HG02852 (cell line): ENCODE measurements at regions not wholly inside any gene's neighbourhood (a gene's known extent, or its start where the extent isn't known, plus 50 kb on each side); places are given as distances from the start of the nearest gene placed in this dataset.
"Not testable (repeated sequence)": the region's sequence is repeated elsewhere in the genome, so short reads cannot be mapped to it uniquely, and the experiment has no call there.

ENCODE experiments used
- ATAC-seq: cut with Tn5 transposase; IDR thresholded peaks from one replicate; pipeline ENCODE4 v1.9.1; 2021; ENCODE audit warnings: mild to moderate bottlenecking, moderate library complexity; ENCODE audit not compliant: unreplicated experiment

DNA sequence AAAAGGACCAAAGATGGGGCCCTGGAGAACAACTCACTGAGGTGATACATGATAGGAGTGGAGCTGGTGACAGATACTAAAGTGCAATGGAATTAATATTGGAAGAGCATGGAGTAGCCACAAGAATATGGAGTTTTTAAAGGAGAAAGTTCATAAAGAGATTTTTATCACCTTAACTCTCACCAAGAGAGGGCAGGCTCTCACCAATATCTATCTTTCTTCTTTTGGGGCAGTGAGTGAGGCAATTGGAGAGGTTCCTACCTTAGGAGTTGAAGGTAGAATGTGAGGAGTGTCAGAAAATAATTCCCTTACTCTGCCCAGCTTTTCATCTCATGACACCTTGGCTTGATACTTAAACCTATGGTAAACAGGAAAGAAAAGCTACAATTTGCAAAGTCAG is 233.7 kb upstream of the CWC22 start:
- ATAC-seq, result no peak

DNA sequence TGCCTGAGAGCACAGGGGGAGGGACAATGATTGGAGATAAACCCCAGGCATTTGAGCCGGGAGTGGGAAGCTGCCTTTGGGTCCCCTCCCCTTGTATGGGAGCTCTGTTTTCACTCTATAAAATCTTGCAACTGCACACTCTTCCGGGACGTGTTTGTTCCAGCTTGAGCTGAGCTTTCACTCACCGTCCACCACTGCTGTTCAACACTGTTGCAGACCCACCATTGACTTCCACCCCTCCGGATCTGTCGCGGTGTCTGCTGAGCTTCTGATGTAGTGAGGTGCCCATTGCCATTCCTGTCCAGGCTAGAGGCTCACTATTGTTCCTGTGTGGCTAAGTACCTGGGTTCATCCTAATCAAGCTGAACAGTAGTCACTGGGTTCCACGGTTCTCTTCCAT is 231.6 kb upstream of the CWC22 start:
- ATAC-seq, result no peak

DNA sequence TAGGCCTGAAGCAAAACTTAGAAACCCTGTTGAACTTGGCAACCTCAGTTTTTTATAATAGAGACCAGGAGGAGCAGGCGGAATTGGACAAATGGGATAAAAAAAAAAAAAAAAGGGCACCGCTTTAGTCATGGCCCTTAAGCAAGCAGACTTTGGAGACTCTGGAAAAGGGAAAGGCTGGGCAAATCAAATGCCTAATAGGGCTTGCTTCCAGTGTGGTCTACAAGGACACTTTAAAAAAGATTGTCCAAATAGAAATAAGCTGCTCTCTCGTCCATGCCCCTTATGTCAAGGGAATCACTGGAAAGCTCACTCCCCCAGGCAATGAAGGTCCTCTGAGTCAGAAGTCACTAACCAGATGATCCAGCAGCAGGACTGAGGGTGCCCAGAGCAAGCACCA is 229.0 kb upstream of the CWC22 start:
- not testable (repeated sequence) for ATAC-seq

DNA sequence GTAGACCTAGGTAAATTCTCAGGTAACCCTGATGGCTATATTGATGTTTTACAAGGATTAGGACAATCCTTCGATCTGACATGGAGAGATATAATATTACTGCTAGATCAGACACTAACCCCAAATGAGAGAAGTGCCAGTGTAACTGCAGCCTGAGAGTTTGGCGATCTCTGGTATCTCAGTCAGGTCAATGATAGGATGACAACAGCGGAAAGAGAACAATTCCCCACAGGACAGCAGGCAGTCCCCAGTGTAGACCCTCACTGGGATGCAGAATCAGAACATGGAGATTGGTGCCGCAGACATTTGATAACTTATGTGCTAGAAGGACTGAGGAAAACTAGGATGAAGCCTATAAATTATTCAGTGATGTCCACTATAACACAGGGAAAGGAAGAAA is 228.4 kb upstream of the CWC22 start:
- not testable (repeated sequence) for ATAC-seq

DNA sequence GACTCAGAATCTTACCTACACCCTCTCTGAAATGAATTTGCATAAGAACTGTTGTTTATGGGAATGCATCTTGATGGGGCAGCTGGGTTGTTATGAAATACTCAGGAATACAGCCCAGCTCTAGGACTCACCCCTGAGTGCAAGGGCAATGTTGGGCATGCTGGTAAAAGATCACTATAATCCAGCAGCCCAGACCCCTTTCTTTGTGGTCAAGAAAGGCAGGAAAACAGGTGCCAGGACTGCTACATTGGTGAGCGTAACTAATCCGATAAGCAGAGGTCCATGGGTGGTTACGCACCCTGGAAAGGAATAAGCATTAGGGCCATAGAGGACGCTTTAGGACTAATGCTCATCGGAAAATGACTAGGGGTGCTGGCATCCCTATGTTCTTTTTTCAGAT is 227.9 kb upstream of the CWC22 start:
- not testable (repeated sequence) for ATAC-seq

DNA sequence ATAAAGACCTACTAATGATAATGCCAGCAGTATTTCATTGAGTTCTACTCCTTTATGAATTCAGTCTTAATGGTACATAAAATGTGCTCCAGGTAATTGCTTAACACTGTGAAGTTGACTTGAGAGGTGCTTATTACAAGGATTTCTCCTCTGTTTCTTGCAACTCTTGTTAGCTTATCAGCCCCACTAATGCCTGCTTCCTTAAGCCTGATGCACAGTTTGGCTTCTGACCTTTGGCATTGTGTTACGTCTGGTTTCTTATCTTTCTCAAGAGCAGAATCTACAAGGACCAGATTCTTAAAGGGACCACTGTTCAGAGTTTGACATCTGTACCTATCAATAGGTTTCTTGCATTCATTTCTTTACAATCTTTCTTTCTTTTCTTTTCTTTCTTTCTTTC is 223.9 kb upstream of the CWC22 start:
- ATAC-seq, result no peak

DNA sequence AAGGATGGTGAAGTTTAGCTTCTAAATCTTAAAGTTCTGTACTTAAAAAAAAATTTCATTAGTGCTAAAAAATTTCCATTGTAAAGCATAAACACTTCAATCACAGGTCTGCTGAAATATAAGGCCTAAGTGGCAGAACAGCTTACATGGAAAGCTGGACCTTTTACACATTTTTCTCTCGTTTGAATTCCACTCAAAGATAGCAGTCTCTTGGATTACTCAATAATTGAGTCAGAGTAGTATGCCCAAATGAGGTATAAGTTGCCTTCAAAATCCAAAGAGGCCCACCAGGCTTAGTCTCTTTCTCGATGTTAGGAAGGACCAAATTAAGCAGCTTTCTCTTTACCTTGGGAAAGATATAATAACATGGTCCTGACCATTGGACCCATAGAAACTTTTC is 220.4 kb upstream of the CWC22 start:
- ATAC-seq, result no peak

DNA sequence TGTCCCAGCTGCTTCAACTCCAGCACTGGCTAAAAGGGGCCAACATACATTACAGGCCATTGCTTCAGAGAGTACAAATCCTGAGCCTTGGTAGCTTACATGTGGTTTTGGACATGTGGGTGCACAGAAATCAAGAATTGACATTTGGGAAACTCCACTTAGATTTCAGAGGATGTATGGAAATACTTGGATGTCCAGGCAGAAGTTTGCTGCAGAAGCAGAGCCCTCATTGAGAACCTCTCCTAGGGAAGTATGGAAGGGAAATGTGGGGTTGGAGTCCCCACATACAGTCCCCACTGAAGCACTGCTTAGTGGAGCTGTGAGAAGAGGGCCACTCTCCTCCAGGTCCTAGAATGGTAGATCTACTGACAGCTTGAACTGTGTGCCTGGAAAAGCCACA is 218.0 kb upstream of the CWC22 start:
- ATAC-seq, result no peak

DNA sequence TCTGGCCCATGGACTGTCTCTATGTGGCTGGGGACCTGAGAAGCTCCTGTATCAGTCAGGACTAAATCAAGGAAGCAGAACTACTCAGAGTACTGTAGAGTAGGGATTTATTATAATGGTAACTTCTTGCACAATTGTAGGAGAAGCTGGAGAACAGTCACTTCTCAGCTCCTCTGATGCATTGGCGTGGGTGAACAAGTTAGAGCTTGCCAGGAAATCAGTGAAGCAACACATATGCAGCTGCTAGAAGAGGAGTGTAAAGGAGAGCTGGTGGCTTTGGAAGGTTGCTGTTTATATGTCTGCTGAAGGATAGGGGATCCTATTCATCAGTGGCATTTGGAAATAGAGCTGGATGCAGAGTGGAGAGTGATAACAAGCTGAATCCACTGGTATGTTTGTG is 215.5 kb upstream of the CWC22 start:
- ATAC-seq, result no peak

DNA sequence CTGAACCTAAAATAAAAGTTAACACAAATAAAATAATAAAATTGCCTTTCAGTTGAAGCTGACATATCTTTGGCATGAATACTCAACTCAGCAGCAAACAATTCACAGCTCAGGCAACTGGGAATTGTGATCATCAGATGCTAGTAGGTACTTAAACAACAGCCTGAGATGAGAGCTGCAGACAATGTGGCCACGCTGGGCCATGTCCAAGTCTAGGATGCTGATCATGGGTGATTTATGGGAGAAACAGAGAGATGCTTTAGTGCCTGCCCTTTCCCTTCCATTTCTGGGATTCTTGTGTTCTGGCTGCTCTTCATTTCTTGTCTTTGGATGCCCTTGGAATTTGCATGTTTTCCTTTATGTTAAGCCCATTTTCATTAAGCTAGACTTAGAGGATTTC is 212.4 kb upstream of the CWC22 start:
- ATAC-seq, result no peak

DNA sequence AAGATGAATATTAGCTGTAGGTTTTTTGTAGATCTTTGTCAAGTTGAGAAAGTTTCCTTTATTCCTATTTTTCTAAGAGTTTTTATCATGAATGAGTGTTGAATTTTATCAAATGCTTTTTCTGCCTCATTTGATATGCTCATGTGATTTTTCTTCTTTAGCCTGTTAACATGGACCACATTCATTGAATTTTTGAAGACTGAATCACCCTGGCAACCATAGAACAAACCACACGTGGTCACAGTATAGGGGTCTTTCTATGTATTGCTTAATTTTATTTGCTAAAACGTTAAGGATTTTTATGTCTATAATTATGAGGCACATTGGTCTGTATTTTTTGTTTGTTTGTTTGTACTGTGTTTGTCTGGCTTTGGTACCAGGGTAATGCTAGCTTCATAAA is 201.7 kb upstream of the CWC22 start:
- ATAC-seq, result no peak

DNA sequence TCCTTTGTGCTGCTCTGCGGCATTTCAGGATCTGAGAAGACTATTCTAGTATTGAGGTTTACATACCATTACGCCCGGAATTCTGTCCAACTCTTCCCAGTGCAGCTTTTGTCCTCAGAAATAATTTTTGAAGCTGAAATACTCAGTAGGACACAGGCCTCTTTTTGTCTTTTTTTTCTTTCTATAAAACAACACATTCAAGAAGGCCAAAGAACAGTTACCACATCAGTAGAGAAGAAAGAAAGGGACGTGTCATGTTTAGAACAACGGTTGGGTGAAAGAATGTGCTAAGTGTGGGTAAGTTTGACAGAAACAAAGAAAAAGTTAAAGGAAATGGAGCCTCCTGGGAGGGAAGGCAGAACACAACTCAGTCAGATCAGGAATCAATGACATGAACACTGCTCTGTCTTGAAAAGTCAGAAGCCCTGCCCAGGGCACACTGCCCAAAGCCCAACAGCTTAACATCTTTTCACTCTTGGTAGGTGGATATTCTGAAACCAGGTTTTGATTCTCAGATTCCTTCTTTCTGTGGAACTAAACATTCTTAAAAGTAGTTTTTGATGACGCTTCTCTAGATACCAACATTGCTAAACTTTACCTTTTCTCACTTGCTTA is 198.6 kb upstream of the CWC22 start:
- no peak for ATAC-seq

DNA sequence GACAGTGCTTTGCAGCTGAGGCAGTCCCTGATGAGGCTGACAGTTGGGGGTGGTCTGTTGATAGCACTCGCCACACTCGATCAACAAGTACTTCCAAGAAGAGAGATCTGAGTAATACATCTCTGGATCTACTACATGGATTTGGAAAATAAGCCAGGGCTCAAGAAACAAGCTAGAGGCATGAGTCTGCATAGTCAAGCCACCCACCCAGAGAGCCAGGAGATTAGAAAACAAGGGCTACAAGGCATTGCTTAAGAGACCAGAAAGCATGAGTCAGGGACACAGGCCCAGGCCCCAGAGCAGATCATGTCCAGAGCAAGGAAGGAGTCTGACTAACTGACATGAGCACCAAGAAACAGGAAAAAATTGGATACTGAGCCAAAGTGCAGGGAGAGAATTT is 196.9 kb upstream of the CWC22 start:
- no peak for ATAC-seq

DNA sequence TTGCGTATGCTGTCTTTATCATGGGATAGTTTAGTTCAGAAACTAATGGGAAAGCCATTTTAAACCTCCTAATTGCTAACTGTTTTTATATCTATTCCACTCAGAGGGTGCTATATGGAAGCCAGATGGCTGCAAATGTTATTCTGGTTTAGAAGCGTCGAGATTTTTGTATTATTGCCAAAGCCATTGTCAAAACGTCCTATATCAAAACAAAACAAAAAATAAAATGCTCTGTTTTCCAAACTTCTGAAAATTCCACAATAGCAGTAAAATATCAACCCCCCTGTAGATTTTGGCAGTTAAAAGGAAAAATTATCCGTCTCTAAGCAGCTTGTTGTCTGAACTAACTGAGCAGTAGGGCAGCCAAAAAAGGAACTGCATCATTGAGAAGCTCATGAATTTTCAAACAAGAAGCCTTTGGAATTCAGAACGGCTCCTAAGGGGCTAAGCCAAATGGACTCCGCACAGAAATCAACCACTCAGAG is 195.4 kb upstream of the CWC22 start:
- ATAC-seq, result no peak

DNA sequence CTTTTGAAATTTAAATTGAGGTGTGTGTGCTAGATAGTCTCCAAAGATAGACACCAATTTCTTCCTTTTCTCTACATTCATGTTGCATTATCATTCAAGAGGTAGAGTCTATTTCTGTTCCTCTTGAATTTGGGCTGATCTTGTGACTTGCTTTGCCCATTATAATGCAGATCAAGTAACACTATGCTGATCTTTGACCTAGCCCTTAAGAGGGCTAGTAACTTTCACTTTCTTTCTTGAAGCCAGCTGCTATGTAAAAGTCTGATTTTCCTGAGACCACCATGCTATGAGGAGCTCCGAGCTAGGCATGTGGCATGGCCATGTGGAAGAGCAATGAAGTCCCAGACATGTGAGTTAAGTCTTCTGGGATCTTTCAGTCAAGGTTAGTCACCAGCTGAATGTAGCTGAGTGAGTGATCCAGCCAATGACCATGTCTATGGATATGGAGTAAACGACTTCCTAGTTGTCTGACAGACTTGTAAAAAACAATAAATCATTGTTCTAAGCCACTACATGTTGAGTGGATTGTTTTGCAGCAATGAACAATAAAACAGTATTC is 189.4 kb upstream of the CWC22 start:
- no peak for ATAC-seq

DNA sequence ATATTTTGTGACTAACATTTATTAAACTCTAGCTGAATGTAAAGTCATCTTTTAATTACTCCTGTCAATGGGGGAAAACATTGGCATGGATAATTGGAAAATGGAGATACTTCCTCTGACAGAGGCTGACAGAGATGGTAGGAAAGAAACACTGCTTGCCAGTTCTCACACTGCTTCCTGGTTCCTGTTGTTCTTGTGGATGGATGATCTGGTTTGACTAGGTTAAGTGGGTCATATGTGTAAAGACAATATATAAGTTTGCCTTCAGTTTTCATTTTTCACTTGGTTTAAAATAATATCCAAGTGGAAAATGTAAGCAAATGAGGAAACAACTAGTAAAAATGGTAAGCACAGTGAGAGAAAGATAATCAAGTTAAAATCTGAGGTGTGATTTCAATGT is 188.8 kb upstream of the CWC22 start:
- no peak for ATAC-seq

DNA sequence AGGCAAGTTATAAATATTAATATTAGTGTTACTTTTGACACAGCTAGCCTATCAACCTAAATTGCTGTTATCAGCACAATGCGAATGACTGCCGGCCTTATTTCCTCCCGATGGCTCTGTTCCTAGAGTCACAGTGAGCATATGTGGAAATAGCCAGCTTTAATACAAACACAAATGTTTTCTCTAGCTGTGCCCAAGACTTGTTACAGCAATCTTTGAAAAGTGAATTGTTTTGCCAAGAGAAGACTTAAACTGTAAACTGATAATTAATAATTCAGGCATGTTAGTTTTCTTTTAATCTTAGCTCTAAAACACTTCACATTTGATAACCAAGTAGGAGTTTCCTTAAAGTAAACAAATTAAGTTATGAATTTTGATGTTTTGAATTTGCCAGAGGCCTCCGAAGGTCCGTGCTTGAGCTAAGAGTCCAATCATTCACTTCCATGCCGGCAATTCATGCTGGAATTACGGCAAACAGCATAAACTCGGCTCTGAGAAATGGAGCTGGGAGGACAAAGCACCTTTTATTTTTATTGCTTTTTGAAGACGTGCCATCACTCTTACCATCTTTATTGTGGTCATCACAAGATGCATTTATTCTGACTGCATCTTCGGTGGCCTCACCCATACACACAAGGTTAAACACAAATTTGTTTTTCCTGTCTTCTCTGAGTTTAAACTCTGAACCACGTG is 184.5 kb upstream of the CWC22 start:
- no peak for ATAC-seq

DNA sequence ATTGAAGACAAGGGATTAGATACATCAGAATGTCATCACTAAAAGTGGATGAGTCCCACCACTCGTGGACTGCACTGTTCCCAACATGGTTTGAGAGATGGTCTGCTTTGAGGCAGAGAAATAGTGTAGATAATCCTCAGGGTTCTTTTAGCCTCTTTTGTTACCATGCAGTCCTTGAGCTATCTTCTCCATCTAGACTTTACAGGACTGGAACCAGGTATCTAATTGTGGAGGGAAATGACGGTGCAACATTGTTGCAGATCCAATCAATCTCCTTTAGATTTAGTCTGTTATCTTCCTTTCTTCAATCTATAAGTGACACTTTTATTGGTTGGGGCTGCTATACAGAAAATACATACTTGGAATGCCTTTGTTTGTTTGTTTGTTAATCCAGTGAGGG is 183.8 kb upstream of the CWC22 start:
- no peak for ATAC-seq

DNA sequence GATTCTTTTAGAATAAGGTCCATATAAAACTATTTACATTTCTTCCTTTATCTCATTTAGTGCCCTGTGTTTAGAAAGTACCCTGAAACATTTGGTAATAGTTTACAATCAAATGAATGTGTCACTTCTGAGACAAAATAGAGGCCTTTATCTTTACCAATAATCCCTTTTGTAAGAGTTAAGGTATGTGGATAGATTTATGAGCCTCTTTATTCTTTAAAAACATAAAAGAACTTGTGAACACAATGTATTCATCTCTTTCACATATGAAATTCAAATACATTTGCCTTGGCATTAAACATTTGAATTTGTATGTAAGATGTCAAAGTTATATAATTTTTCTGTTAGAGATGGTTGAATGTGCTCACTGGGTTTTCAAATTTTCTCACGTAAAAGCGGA is 180.5 kb upstream of the CWC22 start:
- ATAC-seq, result no peak

DNA sequence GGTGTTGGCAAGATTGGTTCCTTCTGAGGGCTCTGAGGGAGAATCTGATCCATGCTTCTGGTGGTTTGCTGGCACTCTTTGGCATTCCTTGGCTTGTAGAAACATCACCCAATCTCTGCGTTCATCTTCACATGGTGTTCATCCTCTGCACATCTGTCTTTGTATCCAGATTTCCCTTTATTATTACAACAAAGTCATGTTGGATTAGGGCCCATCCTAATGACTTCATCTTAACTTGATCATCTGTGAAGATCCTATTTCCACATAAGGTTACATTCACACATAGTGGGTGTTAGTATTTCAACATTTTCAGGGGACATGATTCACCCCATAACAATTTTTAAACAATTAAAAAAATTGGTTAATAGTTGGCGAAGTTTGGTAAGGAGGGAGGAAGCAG is 177.4 kb upstream of the CWC22 start:
- ATAC-seq, result no peak

DNA sequence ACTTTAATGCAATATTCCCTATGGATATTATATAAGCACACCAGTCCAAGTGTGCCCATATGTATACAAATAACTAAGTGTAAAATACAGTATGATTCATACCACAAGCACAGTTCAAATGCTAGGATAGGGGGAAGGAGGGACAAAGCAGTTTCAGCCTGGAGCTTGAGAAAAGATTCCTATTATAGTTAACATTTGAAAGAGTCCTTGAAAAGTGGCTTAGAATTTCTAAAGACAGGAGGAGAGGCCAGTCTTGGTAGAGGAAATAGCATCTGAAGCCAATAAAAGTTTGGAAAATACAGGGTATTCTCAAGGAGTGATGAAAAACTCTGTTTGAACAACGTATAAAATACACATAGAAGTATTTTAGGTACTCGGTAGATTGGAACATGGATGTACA is 173.4 kb upstream of the CWC22 start:
- ATAC-seq, result no peak

DNA sequence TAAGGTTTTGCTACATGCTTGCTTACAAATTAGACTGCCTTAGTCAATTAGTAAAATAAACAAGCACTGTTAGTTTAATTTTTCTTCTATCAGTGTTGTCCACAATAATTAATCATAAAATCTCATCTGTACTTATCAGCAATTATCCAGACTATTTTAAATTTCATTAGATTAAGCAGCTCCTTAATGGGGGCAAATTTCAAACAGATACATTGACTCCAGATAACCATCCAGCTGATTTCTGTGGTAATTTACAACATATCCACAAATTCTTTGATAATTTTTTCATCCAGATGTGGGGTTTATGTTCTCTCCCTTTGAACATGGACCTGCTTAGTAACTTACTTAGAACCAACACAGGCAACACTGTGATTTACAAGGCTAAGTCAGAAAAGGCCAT is 170.4 kb upstream of the CWC22 start:
- no peak for ATAC-seq

DNA sequence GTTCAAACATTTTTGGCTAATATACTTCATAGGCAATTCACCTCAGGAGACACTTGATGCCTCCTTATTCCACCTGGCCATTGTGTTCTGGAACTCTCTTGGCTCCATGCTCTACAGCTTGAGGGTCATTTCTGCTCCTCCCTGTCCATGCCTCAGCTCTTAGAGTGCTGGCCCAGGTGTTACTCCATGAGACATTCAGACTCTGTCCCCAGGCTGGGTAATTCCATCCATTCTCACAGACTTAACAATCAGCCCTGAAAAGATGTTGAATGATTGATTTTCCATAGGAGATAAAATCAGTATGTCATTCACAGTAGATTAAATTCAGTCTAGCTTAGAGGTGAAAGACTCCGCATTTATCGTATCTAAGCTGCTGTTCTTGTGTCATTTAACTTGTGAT is 168.6 kb upstream of the CWC22 start:
- ATAC-seq, result no peak
